Omental fat pad (tissue), 3 donors: ENCODE measurements at regions not wholly inside any gene's neighbourhood (a gene's known extent, or its start where the extent isn't known, plus 50 kb on each side); places are given as distances from the start of the nearest gene placed in this dataset.
"Not testable (repeated sequence)": the region's sequence is repeated elsewhere in the genome, so short reads cannot be mapped to it uniquely, and the experiment has no call there.

Source experiments
- ATAC-seq: fragments of 150-250 bp; one replicate; pipeline ENCODE4 v1.9.1; 2016; ENCODE audit warnings: mild to moderate bottlenecking, moderate library complexity; ENCODE audit not compliant: low FRiP score
- DNase-seq: peaks from one replicate; pipeline ENCODE4 v3.0.0-alpha.2; 2019; ENCODE audit warnings: low spot score
- TF ChIP-seq, protein P1 (sequence below), 3 donors: fragments of 450-650 bp; IDR thresholded peaks; one replicate each; pipeline ENCODE4 v1.5.1; 2016 to 2017; ENCODE audit warnings: antibody characterized with exemption in 3 of 3, mild to moderate bottlenecking in 3 of 3, moderate library complexity in 2 of 3

- DNase-seq (no peak), ATAC-seq (no peak)
- TF ChIP-seq, protein P1, sequence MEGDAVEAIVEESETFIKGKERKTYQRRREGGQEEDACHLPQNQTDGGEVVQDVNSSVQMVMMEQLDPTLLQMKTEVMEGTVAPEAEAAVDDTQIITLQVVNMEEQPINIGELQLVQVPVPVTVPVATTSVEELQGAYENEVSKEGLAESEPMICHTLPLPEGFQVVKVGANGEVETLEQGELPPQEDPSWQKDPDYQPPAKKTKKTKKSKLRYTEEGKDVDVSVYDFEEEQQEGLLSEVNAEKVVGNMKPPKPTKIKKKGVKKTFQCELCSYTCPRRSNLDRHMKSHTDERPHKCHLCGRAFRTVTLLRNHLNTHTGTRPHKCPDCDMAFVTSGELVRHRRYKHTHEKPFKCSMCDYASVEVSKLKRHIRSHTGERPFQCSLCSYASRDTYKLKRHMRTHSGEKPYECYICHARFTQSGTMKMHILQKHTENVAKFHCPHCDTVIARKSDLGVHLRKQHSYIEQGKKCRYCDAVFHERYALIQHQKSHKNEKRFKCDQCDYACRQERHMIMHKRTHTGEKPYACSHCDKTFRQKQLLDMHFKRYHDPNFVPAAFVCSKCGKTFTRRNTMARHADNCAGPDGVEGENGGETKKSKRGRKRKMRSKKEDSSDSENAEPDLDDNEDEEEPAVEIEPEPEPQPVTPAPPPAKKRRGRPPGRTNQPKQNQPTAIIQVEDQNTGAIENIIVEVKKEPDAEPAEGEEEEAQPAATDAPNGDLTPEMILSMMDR (IDR thresholded peaks at IDR 0.05), result no peak
Observed at GRCh38 chrX:114272096-114272686, 311.7 kb upstream of the HTR2C start.

DNA sequence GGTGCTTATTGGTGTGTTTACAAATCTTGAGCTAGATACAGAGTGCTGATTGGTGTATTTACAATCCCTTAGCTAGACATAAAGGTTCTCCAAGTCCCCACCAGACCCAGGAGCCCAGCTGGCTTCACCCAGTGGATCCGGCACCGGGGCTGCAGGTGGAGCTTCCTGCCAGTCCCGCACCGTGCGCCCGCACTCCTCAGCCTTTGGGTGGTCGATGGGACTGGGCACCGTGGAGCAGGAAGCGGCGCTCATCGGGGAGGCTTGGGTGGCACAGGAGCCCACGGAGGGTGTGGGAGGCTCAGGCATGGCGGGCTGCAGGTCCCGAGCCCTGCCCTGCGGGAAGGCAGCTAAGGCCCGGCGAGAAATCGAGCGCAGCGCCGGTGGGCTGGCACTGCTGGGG is 313.5 kb upstream of the HTR2C start:
- DNase-seq, ATAC-seq: not testable (repeated sequence)

DNA sequence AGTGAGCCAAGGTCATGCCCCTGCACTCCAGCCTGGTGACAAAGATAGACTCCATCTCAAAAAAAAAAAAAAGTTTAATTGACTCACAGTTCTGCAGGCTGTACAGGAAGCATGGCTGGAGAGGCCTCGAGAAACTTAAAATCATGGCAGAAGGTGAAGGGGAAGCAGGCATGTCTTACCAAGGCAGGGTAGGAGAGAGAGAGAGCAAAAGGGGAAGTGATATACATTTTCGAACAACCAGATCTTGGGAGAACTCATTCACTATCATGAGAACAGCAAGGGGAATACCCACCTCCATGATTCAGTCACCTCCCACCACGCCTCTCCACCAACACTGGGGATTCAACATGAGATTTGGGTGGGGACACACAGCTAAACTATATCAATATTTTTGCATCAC is 315.2 kb upstream of the HTR2C start:
- TF ChIP-seq, protein P1 (IDR thresholded peaks at IDR 0.05), result no peak
- DNase-seq (no peak), ATAC-seq (no peak)

DNA sequence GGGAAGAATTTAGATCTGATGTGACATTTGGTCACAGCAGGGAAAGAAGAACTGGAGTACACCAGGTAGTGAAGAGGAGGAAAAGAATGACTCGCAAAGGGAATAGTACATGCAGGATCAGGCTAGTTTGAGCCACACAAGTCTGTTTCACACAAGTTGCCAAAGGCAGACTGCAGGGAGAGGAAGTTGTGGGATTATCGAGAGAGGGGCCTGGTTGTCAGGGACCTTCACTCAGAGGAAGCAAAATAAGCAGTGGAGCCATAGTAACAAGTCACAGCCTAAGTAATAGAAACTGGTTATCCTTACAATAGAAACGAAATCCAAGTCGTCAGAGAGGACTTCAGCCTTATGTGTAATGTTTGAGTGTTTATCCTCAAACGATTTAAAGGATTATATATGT is 316.7 kb upstream of the HTR2C start:
- TF ChIP-seq, protein P1 (IDR thresholded peaks at IDR 0.05), result no peak
- ATAC-seq, result no peak
- DNase-seq, result no peak

- no peak for ATAC-seq
- TF ChIP-seq, protein P1 (IDR thresholded peaks at IDR 0.05), result no peak
- no peak for DNase-seq
Observed at GRCh38 chrX:114252186-114252585, 331.7 kb upstream of the HTR2C start.

GRCh38 chrX:114251575-114251974 is 332.3 kb upstream of the HTR2C start:
- ATAC-seq, result no peak
- TF ChIP-seq, protein P1 (IDR thresholded peaks at IDR 0.05), result no peak
- no peak for DNase-seq

DNA sequence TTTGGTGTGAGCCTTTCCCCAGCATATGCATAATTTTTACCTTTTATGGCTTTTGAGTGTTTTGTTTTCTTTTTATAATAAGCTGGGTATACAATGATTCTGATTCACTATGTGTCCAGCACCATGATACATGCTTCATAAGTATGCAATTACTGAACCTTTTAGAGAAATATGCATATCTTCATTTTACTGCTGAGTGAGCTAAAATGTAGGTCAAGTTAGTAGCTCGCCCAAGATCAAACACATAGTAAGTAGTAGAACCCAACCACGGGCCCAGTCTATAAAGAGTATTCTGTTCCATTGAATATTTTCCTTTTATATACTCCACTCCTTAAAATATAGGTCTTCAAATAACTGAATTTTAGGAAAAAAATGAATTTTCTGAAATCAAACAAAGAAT is 362.4 kb upstream of the HTR2C start:
- no peak for DNase-seq
- no peak for ATAC-seq
- TF ChIP-seq, protein P1 (IDR thresholded peaks at IDR 0.05), result no peak

GRCh38 chrX:114210879-114211278 is 373.0 kb upstream of the HTR2C start:
- no peak for DNase-seq
- TF ChIP-seq, protein P1 (IDR thresholded peaks at IDR 0.05), result no peak
- no peak for ATAC-seq
